HepG2 (cell line): ENCODE measurements at regions not wholly inside any gene's neighbourhood (a gene's known extent, or its start where the extent isn't known, plus 50 kb on each side); places are given as distances from the start of the nearest gene placed in this dataset.

Experiments used
- ATM ChIP-seq: fragments of 450-650 bp; IDR thresholded peaks from 2 replicates; pipeline ENCODE4 v1.7.1; 2017; ENCODE audit warnings: mild to moderate bottlenecking, borderline replicate concordance
- HBP1 ChIP-seq: IDR thresholded peaks from 2 replicates; pipeline ENCODE4 v1.6.1; 2016; ENCODE audit warnings: low read depth, control low read depth
- KAT7 ChIP-seq: IDR thresholded peaks from 2 replicates; pipeline ENCODE4 v1.6.1; 2018; ENCODE audit warnings: borderline replicate concordance, missing compliant biosample characterization
- POLR2A ChIP-seq, 2 experiments: IDR thresholded peaks; 2 replicates each; pipeline ENCODE4 v1.6.1; 2011; ENCODE audit warnings: low read depth in 2 of 2, low read length in 2 of 2, mild to moderate bottlenecking in 1 of 2, moderate library complexity in 1 of 2; ENCODE audit not compliant: insufficient read depth in 1 of 2
- TCF12 ChIP-seq, 2 experiments: fragments of 450-650 bp in 1 of 2; sonication (generic) in 1 of 2; formaldehyde crosslinking in 1 of 2; IDR thresholded peaks; 2 replicates each; pipeline versions ENCODE4 v1.6.1 to v1.8.0; 2017 to 2022; ENCODE audit warnings: antibody characterized with exemption in 1 of 2, mild to moderate bottlenecking in 1 of 2, missing genetic modification reagents in 1 of 2, moderate library complexity in 1 of 2
- TRIM24 ChIP-seq: sonication (generic); formaldehyde crosslinking; IDR thresholded peaks from 2 replicates; pipeline ENCODE4 v1.8.0; 2022; ENCODE audit warnings: mild to moderate bottlenecking, missing genetic modification reagents
- ZBTB46 ChIP-seq: sonication (generic); formaldehyde crosslinking; IDR thresholded peaks from 2 replicates; pipeline ENCODE4 v1.4.0; 2020; ENCODE audit warnings: mild to moderate bottlenecking, missing genetic modification reagents, borderline replicate concordance
- ZNF572 ChIP-seq: sonication (generic); formaldehyde crosslinking; IDR thresholded peaks from 2 replicates; pipeline ENCODE4 v1.5.1; 2020; ENCODE audit warnings: mild to moderate bottlenecking, missing genetic modification reagents
- ZXDC ChIP-seq: sonication (generic); formaldehyde crosslinking; IDR thresholded peaks from 2 replicates; pipeline ENCODE4 v1.5.0; 2020; ENCODE audit warnings: mild to moderate bottlenecking, missing genetic modification reagents

GRCh38 chr4:124104628-124105027 is 607.9 kb downstream of the ANKRD50 start (continued):
- no peak for TF ChIP-seq TCF12 (IDR thresholded peaks at IDR 0.05)
- TF ChIP-seq TCF12 (CRISPR knock-in tag; IDR thresholded peaks at IDR 0.05) = no peak
- TF ChIP-seq ZBTB46 (CRISPR knock-in tag) = no peak
- no peak for TF ChIP-seq KAT7 (CRISPR knock-in tag)
- no peak for TF ChIP-seq ZNF572 (CRISPR knock-in tag)
- TF ChIP-seq ATM = no peak
- no peak for TF ChIP-seq TRIM24 (CRISPR knock-in tag)
- TF ChIP-seq ZXDC (CRISPR knock-in tag) = no peak
- TF ChIP-seq HBP1 (CRISPR knock-in tag) = no peak
- TF ChIP-seq POLR2A (IDR thresholded peaks at IDR 0.05; ENCODE audit: insufficient read depth in 1 of 2, low read depth in 2 of 2, low read length in 2 of 2) = no peak
